GM18861 (cell line): ENCODE measurements at regions not wholly inside any gene's neighbourhood (a gene's known extent, or its start where the extent isn't known, plus 50 kb on each side); places are given as distances from the start of the nearest gene placed in this dataset.

Source experiments
- ATAC-seq: cut with Tn5 transposase; IDR thresholded peaks from one replicate; pipeline ENCODE4 v1.9.1; 2021; ENCODE audit not compliant: unreplicated experiment

- ATAC-seq = no peak
These were observed 157.3 kb downstream of the TBXT start for GRCh38 chr6:166010136-166010960.

DNA sequence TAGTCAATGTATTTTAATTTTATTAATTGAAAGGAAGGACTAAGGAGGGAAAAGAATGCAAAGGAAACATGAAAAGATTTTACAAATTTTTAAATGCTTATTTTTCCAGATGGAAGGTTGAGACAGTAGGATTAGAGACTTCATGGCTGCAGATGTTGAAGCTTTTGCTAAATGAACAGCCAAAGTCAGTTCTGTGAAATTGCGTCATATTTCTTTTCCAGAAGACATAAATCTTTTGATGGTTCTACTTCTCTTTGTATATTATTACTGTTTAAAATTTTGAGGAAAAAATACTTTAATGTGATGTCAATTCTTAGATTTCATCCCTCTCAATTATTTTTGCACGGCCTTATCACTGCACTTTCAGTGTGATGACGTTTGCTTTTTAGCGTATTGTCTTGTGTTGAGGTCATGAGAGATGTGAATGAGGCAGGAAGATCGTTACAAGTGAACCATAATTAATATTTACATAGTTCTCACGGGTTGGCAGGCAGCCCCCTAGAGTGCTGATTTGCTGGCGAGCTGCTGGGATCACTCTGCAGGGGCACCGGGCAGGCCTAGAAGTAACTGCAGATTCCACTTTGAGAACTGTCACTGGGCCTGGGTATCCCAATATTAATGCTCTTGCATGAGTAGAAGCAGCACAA, 158.1 kb downstream of the TBXT start:
- no peak for ATAC-seq

DNA sequence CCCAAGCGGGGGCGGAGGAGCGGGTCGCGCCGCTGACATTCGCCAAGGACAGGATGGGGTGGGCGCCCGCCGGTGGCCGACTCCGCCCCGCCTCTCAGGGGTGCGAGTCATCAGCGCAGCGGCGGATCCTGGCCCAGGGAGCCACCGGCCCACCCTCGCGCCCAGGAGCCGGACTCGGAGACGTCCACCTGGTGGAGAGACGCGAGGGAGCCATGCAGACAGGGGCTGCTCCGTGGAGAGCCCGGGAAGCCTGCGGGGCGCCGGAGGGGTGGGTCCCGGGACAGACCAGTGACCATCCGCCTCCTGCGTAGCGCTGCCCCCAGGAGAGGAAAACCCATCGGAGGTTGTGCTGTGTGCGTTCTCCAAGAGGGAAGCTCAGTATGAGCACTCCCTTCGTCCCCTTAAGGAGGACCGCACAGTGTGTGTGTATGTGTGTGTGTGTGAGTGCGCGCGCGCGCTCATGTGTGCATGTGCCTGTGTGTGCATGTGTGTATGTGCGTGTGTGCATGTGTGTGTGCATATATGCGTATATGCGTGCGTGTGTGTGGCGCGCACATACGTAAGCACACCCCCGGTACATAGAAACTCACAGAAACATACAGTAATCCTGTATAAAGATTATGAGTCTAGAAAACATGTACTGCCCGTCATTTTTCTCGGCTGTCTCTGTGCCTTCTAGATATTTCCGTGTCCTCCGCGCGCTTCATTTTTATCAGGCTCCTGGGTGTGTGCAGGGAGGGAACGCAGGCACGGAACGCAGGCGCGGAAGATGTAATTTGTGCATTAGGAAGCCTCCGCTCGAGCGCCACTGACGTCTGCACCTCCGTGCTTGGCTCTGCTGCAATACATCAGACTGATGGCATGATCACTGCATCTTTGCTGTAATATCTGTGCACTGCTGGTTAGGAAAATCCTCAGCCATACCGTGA, 158.9 kb downstream of the TBXT start:
- ATAC-seq = no peak

DNA sequence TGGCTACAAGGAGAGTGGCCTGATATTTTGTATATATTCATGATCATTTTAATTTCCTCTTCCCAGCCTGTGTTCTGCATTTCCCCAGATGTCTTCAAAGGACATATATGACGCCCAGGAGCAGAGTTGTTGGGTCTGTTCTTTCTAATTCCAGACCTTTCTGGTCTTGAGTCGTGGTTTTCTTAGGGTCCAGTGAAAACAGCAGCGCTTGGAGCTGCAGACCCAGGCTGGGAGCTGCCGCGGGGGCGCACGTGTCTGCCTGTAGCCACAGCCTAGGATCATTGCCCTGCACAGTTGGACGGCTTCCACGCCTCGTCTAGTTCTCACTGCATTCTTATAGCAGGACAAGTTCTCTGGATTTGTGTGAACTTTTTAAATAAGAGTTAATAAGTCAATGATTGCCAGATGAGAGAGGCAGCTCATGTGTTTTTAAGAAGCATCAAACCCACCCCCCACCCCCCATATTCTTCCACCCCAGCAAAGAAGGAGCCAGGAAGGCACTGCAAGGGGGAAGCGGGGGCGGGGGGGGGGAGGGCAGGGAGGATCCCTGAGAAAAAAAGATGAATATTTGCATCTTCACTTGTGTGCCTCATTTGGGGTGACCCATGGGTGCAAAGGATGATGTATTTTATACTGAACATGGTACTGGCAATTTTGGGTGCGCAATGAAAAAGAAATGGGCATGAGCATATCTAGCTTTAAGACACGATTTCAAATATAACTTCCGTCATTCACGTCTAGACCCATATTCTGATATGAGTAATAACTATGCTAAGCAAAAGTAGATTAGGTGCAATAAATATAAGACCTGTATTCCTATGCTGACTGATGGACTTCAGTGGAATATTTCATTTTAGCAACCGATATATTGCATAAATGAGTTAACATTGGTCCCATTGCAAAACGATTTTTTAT, 160.0 kb downstream of the TBXT start:
- no peak for ATAC-seq

DNA sequence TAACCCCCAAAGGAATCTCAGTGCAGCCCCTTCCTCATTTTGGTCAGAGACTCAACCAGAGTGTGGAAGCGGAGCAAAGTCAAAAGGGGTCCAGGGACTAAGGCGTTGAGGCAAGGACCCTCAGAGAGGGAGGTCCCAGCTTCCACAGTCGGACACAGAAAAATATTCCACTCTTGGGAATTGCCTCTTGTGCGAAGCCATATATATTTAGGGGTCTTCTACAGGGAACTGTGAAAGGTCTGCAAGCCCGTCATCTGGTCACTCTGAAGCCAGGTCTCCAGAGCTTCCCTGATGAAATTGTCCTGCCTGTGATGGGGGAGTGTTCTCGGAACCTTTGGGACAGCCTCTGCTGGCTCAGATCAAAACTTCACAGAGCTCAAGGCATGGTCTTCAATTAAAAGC, 160.8 kb downstream of the TBXT start:
- ATAC-seq = no peak

DNA sequence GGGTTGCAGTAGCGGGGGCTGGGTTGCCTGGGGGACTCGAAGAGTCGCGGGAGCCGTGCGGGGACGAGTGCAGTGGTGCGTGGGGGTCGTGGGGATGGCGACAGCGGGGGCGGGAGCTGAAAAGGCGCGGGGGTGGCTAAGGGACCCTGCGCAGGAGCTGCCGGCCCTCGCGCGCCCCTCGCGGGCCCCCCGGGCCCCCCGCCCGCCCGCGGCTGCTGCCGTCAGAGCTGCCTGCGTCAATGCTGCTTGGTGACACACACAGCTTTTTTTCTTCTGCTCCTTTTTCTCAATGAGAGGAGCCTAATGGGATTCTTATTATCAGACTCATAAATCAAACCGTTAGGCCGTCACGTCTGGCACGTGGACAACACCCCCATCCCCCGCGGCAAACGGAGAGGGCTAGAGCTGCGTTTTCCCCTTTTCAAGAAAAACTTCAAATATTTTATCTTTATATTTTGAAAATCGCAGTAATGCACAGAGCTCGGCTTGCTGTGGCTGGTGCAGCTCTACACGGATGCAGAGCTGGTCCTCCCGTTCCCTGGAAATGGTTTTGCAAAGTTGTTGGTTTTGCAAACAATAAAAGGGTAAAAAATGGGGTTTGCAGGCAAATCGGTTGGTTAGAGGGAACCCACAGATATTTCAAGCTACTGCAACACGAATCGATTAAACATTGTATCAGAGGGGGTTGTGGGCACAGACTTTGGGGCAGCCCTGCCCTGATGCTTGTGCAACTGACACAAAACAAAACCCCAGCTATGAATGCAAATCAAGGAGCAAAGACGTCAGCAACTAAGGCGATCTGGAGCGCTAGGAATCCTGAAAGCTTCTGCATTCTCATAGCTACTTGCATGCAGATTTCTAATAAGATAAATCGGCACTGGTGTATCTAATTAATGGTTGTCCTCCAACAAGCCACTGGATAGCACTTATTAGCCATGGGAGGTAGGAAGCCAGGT, 161.4 kb downstream of the TBXT start:
- no peak for ATAC-seq

- ATAC-seq = no peak
These were observed 162.2 kb downstream of the TBXT start for GRCh38 chr6:166005401-166005943.

DNA sequence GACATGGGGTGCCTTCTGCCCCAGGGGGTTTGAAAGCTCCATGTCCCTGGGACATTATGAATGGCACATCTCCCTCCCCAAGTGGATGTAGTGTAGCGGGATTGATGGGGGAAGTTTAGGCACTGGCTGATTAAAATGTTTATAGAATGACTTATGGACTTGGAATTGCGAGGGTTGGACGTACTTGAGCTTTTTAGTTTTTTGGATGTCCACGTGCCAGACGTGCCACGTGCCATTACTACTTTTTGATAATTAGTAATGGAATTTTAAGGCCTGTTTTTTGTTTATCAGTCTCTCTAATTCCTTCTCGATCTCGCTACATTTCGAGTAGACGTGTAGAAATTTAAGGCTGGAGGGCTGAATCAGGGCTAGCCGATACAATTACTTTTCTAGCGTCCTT, 162.8 kb downstream of the TBXT start:
- ATAC-seq = no peak

DNA sequence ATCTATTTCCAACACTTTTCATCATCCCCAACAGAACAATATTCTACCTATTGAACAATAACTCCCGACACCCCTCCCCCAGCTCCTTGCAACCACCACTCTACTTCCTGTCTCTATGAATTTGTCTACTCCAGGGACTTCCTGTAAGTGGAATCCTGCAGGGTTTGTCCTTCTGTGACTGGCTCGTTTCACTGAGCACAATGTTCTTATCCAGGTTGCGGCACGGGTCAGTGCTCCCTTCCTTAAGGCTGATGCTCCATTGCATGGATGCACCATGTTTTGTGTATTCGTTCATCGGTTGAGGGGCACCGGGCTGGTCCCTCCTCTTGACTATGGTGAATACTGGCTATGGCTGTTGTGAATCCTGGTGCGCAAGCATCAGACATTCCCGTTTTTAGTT, 163.2 kb downstream of the TBXT start:
- no peak for ATAC-seq

DNA sequence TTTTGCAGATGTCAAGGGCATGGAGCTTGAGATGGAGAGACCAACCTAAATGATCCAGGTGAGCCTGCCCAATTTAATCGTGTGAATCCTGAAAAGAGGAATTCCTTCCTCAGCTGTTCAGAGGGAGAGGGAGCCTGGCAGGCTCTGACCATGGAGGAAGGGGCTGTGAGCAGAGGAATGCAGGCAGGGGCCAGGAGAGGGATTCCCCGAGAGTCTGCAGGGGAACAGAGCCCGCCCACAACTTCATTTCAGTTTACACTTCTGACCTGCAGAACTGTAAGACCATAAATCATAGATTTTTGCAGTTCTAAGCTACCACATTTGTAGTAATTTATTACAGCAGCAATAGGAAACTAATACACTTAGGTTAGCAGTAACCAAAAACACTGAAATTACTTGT, 164.1 kb downstream of the TBXT start:
- ATAC-seq = no peak

DNA sequence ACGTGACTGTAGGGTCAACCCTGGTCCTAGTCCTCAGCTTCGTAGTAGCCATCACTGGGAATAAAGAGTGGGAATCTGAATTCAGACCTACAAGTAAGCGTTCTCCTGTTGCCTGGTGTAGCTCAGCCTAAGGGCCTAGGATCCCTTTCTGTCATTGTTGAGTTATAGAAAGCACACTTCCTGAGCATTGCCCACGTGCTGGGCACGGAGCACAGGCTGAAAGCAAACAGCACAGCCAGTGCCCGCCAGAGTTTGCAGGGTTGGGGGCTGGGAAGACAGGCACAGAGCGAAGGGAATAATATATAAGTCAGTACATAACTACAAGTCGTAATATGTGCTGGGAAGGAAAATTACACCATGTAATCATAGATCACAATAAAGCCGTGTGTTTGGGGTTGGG, 166.3 kb downstream of the TBXT start:
- no peak for ATAC-seq

DNA sequence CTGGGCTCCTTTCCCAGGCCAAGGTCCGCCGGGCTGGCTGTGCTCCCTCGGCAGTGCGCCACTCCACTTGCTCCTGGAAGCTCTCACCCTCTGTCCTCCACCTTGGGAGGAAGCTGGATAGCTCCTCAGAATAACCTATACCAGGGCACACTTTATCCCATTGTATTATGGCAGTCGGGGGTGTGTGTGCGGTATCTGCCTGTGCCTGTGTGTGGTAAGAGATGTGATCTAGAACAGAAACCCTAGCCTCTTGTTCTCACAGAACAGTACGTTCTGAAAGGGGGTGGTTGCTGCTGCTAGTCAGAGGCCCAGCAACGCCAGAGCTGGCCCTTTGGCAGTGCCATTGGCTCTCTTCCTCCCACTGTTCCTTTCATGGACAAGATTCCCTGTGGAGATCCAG, 168.4 kb downstream of the TBXT start:
- ATAC-seq = no peak

DNA sequence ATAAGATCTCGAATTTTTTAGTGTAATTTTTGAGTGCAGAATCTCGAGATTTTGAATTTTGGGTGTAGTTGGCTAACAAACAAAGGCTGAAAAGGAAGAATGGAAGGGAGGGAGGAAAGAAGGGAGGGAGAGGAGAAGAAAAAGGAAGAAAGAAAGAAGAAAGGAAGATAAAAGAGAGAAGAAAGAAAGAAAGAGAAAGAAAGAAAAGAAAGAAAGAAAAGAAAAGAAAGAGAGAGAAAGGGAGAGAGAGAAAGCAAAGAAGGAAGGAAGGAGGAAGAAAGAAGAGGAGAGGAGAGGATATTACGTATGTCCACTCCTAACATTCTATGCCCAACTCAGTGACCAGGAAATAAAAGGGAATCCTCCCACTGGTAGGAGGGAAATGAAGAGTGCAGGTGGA, 169.6 kb downstream of the TBXT start:
- ATAC-seq = no peak

DNA sequence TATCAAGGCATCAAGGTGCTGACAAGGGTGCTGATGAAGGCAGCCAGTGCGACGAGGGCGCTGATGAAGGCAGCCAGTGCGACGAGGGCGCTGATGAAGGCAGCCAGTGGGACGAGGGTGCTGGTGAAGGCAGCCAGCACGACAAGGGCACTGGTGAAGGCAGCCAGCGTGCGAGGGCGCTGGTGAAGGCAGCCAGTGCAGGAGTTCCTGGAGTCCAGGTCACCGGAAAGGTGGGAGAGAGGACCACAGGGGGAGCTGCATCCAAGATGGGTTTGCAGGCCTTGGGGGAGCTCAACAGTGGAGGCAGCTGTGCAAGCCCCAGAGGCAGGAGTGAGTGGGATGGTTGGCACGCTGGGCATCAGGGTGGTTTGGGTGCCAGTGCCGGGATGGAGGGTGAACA, 176.3 kb downstream of the TBXT start:
- ATAC-seq = no peak

GRCh38 chr6:165990216-165990615, 177.4 kb downstream of the TBXT start:
- no peak for ATAC-seq

GRCh38 chr6:165988757-165989456, 178.7 kb downstream of the TBXT start:
- no peak for ATAC-seq

DNA sequence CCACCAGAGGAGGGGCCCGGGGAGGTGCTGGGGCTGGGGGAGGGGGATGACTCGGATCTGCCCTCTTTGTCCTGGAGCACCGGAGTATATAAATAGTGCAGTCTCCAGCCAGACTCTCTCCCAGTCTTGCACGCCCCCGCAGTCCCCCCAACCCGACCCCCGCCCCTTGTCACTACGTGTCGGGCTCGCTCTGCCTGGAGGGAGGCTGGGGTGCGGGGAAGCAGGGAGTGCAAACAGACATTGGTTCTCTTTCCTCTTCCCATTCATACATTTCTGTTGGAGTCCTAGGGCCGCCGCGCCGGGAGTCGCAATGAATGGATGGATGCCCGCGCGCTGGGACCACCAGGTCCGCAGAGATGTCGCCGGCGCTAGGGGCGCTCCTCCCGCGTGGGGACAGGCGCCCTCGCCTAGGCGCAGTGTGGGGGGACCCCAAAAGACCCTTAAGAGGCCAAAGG, 179.3 kb downstream of the TBXT start:
- no peak for ATAC-seq

- ATAC-seq = no peak
These were observed 180.0 kb downstream of the TBXT start for GRCh38 chr6:165987483-165988301.
